H1 (cell line): ENCODE measurements at regions not wholly inside any gene's neighbourhood (a gene's known extent, or its start where the extent isn't known, plus 50 kb on each side); places are given as distances from the start of the nearest gene placed in this dataset.

Experiments
- CTCF ChIA-PET: fragments of 300-600 bp; sonication (Branson Sonifier 250); formaldehyde crosslinking; loops from one replicate; lab custom pipeline; 2021; ENCODE audit not compliant: partially characterized antibody; lab: Charles Lee
- POLR2A ChIA-PET: fragments of 300-600 bp; sonication (Branson Sonifier 250); formaldehyde crosslinking; loops from one replicate; lab custom pipeline; 2021; ENCODE audit warnings: inconsistent platforms; ENCODE audit not compliant: partially characterized antibody; lab: Charles Lee
- DNase-seq, 2 experiments: peaks; one replicate each; pipeline versions ENCODE4 v3.0.0 to v3.0.0-alpha.2; 2010 to 2022; ENCODE audit warnings: low spot score in 2 of 2, low read depth in 1 of 2, mixed read lengths in 1 of 2
- FAIRE-seq: peaks from 2 replicates; lab custom pipeline; 2011; peaks lifted over from hg19 to GRCh38; lab: Jason Lieb, UNC
- H2AFZ ChIP-seq: 2 replicates; pipeline ENCODE4 v1.8.1; 2012; ENCODE audit warnings: low read length, inconsistent platforms
- H2AK5ac ChIP-seq: 2 replicates; pipeline ENCODE4 v1.6.1; 2013; ENCODE audit warnings: low read depth, low read length
- H2BK120ac ChIP-seq: replicated peaks from 2 replicates; pipeline ENCODE3; 2013; ENCODE audit warnings: low read depth, low read length, inconsistent platforms
- H2BK12ac ChIP-seq: 2 replicates; pipeline ENCODE4 v1.6.1; 2013; ENCODE audit warnings: low read depth, low read length
- H2BK15ac ChIP-seq: 2 replicates; pipeline ENCODE4 v1.6.1; 2013; ENCODE audit warnings: low read length
- H2BK20ac ChIP-seq: 2 replicates; pipeline ENCODE4 v1.6.1; 2013; ENCODE audit warnings: low read length
- H2BK5ac ChIP-seq: 2 replicates; pipeline ENCODE4 v1.6.1; 2013; ENCODE audit warnings: low read depth, low read length
- H3K14ac ChIP-seq: 2 replicates; pipeline ENCODE4 v1.6.1; 2013; ENCODE audit warnings: inconsistent platforms; ENCODE audit not compliant: insufficient read length
- H3K18ac ChIP-seq: 2 replicates; pipeline ENCODE4 v1.6.1; 2013; ENCODE audit warnings: low read length; ENCODE audit errors: extremely low read depth
- H3K23ac ChIP-seq: 2 replicates; pipeline ENCODE4 v1.6.1; 2013; ENCODE audit warnings: inconsistent platforms; ENCODE audit not compliant: insufficient read length
- H3K23me2 ChIP-seq: 2 replicates; pipeline ENCODE4 v1.6.1; 2013; ENCODE audit warnings: low read depth, low read length
- H3K27ac ChIP-seq: 2 replicates; pipeline ENCODE4 v1.6.1; 2011; ENCODE audit warnings: low read depth, low read length, inconsistent platforms
- H3K27me3 ChIP-seq, 4 experiments: replicated peaks in 1 of 4; 1 replicate in 1 of 4; 2 replicates in 3 of 4; pipeline versions ENCODE4 v1.6.1 to v1.8.1; 2011 to 2013; ENCODE audit warnings: low read length in 3 of 4, mild to moderate bottlenecking in 3 of 4, inconsistent platforms in 2 of 4, mixed read lengths in 2 of 4, moderate library complexity in 1 of 4; ENCODE audit not compliant: control insufficient read depth in 3 of 4, insufficient read depth in 3 of 4; ENCODE audit errors: extremely low read depth in 1 of 4
- H3K36me3 ChIP-seq, 4 experiments: 2 replicates each; pipeline versions ENCODE4 v1.6.1 to v1.8.1; 2011 to 2013; ENCODE audit warnings: mild to moderate bottlenecking in 4 of 4, low read length in 3 of 4, moderate library complexity in 2 of 4, control low read depth in 1 of 4, inconsistent platforms in 1 of 4; ENCODE audit not compliant: insufficient read depth in 4 of 4, control insufficient read depth in 2 of 4
- H3K4ac ChIP-seq: replicated peaks from 2 replicates; pipeline ENCODE3; 2013; ENCODE audit warnings: low read length, low read depth, mixed read lengths, inconsistent platforms; ENCODE audit not compliant: insufficient read length
- H3K4me1 ChIP-seq, 4 experiments: replicated peaks in 1 of 4; 1 replicate in 1 of 4; 2 replicates in 3 of 4; pipeline versions ENCODE4 v1.6.1 to v1.8.1; 2011 to 2013; ENCODE audit warnings: low read length in 3 of 4, inconsistent platforms in 2 of 4, mixed read lengths in 1 of 4; ENCODE audit not compliant: insufficient read depth in 4 of 4, control insufficient read depth in 3 of 4
- H3K4me2 ChIP-seq, 2 experiments: 2 replicates each; pipeline versions ENCODE4 v1.6.1 to v1.8.1; 2011 to 2013; ENCODE audit warnings: low read depth in 2 of 2, low read length in 2 of 2, control low read depth in 1 of 2, inconsistent platforms in 1 of 2, mild to moderate bottlenecking in 1 of 2; ENCODE audit not compliant: insufficient read depth in 1 of 2
- H3K4me3 ChIP-seq, 4 experiments: fragments of 200-600, 300-600 bp in 1 of 4; sonication (generic), shearing (Covaris generic), sonication (Bioruptor Twin) in 1 of 4; 2 replicates each; pipeline versions ENCODE4 v1.5.1 to v1.8.1; 2011 to 2016; ENCODE audit warnings: low read length in 4 of 4, low read depth in 3 of 4, control low read depth in 2 of 4, inconsistent platforms in 2 of 4, mild to moderate bottlenecking in 2 of 4, mixed read lengths in 1 of 4, moderate library complexity in 1 of 4; ENCODE audit not compliant: insufficient read depth in 2 of 4; ENCODE audit errors: extremely low read depth in 1 of 4
- H3K56ac ChIP-seq: replicated peaks from 2 replicates; pipeline ENCODE3; 2013; ENCODE audit warnings: low read depth, mild to moderate bottlenecking, mixed read lengths, low read length, inconsistent platforms; ENCODE audit not compliant: insufficient read length
- H3K79me1 ChIP-seq: 2 replicates; pipeline ENCODE4 v1.6.1; 2013; ENCODE audit warnings: low read depth, low read length, control low read depth
- H3K79me2 ChIP-seq, 2 experiments: 2 replicates each; pipeline versions ENCODE4 v1.6.1 to v1.8.1; 2012 to 2013; ENCODE audit warnings: low read length in 2 of 2, mild to moderate bottlenecking in 2 of 2, inconsistent platforms in 1 of 2; ENCODE audit not compliant: insufficient read depth in 2 of 2, control insufficient read depth in 1 of 2
- H3K9ac ChIP-seq, 4 experiments: replicated peaks in 1 of 4; 1 replicate in 1 of 4; 2 replicates in 3 of 4; pipeline versions ENCODE4 v1.6.1 to v1.8.1; 2011 to 2013; ENCODE audit warnings: low read depth in 3 of 4, low read length in 3 of 4, control low read depth in 2 of 4, mild to moderate bottlenecking in 2 of 4, moderate library complexity in 2 of 4, inconsistent platforms in 1 of 4; ENCODE audit errors: extremely low read depth in 1 of 4
- H3K9me3 ChIP-seq, 2 experiments: 2 replicates each; pipeline versions ENCODE4 v1.6.1 to v1.8.1; 2012 to 2013; ENCODE audit warnings: mild to moderate bottlenecking in 2 of 2, moderate library complexity in 2 of 2, control low read depth in 1 of 2, inconsistent platforms in 1 of 2, low read depth in 1 of 2, low read length in 1 of 2, mixed read lengths in 1 of 2; ENCODE audit not compliant: insufficient read depth in 2 of 2
- H4K20me1 ChIP-seq, 2 experiments: replicated peaks in 1 of 2; 2 replicates each; pipeline versions ENCODE3 to v1.8.1; 2011 to 2013; ENCODE audit warnings: inconsistent platforms in 2 of 2, low read length in 2 of 2, mild to moderate bottlenecking in 1 of 2; ENCODE audit not compliant: insufficient read depth in 2 of 2, control insufficient read depth in 1 of 2
- H4K5ac ChIP-seq: 2 replicates; pipeline ENCODE4 v1.6.1; 2013; ENCODE audit warnings: low read length, low read depth, mixed read lengths, inconsistent platforms; ENCODE audit not compliant: insufficient read length
- H4K8ac ChIP-seq: 2 replicates; pipeline ENCODE4 v1.8.0; 2013; ENCODE audit warnings: mild to moderate bottlenecking, moderate library complexity, low read length, inconsistent platforms; ENCODE audit not compliant: insufficient read depth; ENCODE audit errors: extremely low read depth
- H4K91ac ChIP-seq: replicated peaks from 2 replicates; pipeline ENCODE3; 2013; ENCODE audit warnings: low read length, mixed read lengths, inconsistent platforms; ENCODE audit not compliant: insufficient read length
- BRCA1 ChIP-seq: IDR thresholded peaks from 2 replicates; pipeline ENCODE4 v1.6.1; 2012; ENCODE audit warnings: low read depth, low read length, improper control_type of control experiment
- CBX8 ChIP-seq: fragments of 300-800, 300-1000 bp; sonication (generic); IDR thresholded peaks from 2 replicates; pipeline ENCODE4 v1.7.1; 2016; ENCODE audit warnings: low read depth, low read length, borderline replicate concordance
- JUND ChIP-seq: IDR thresholded peaks from 2 replicates; pipeline ENCODE4 v1.6.1; 2011; ENCODE audit warnings: mild to moderate bottlenecking, improper control_type of control experiment, low read length
- KDM1A ChIP-seq: fragments of 200-600, 300-600 bp; sonication (generic); IDR thresholded peaks from 2 replicates; pipeline ENCODE4 v1.7.1; 2016; ENCODE audit warnings: mild to moderate bottlenecking, low read length, borderline replicate concordance
- MAFK ChIP-seq: IDR thresholded peaks from 2 replicates; pipeline ENCODE4 v1.6.1; 2012; ENCODE audit warnings: low read depth, mild to moderate bottlenecking, improper control_type of control experiment, low read length
- PHF8 ChIP-seq: fragments of 200-600 bp; sonication (generic); conservative IDR thresholded peaks from 2 replicates; pipeline ENCODE4 v1.7.1; 2012; ENCODE audit warnings: low read depth, mild to moderate bottlenecking, inconsistent platforms, low read length, moderate library complexity
- RNF2 ChIP-seq: fragments of 200-900, 300-1000 bp; sonication (generic); IDR thresholded peaks from 2 replicates; pipeline ENCODE4 v1.7.1; 2016; ENCODE audit warnings: borderline replicate concordance, low read depth, mild to moderate bottlenecking, antibody characterized with exemption, low read length; ENCODE audit not compliant: poor library complexity, severe bottlenecking; ENCODE audit errors: missing control alignments
- RXRA ChIP-seq: IDR thresholded peaks from 2 replicates; pipeline ENCODE4 v1.6.1; 2011; ENCODE audit warnings: low read depth, mild to moderate bottlenecking, low read length, moderate library complexity; ENCODE audit not compliant: insufficient read depth
- SAP30 ChIP-seq: fragments of 300-600 bp; sonication (generic); IDR thresholded peaks from 2 replicates; pipeline ENCODE4 v1.7.1; 2012; ENCODE audit warnings: low read length, moderate library complexity, mild to moderate bottlenecking, inconsistent platforms; ENCODE audit not compliant: insufficient read depth, insufficient replicate concordance
- SIN3A ChIP-seq, 2 experiments: IDR thresholded peaks in 1 of 2; conservative IDR thresholded peaks in 1 of 2; 2 replicates each; pipeline ENCODE4 v1.6.1; 2011 to 2012; ENCODE audit warnings: low read length in 2 of 2, improper control_type of control experiment in 1 of 2, low read depth in 1 of 2, mild to moderate bottlenecking in 1 of 2
- SIX5 ChIP-seq: IDR thresholded peaks from 2 replicates; pipeline ENCODE4 v1.6.1; 2011; ENCODE audit warnings: mild to moderate bottlenecking, low read depth, low read length
- TAF7 ChIP-seq: optimal IDR thresholded peaks from 2 replicates; pipeline ENCODE3; 2011; ENCODE audit warnings: low read depth, mild to moderate bottlenecking, inconsistent platforms, low read length, moderate library complexity, borderline replicate concordance
- WGBS, 2 experiments: shearing (Covaris generic) in 1 of 2; methylation state at CpG; one replicate each; pipeline versions ENCODE4 v1.1.6 to v1.1.7; 2013 to 2015; ENCODE audit warnings: low lambda C conversion rate in 2 of 2, mixed read lengths in 2 of 2, inconsistent platforms in 1 of 2, low coverage in 1 of 2, missing lambda C conversion rate in 1 of 2; ENCODE audit not compliant: insufficient replicate concordance in 2 of 2, insufficient coverage in 1 of 2, insufficient read length in 1 of 2; ENCODE audit errors: extremely low coverage in 1 of 2, missing lambda C conversion rate in 1 of 2; 5-methylcytosine and 5-hydroxymethylcytosine counted together
- TF ChIP-seq, protein P1 (sequence below): IDR thresholded peaks from 2 replicates; pipeline ENCODE4 v1.6.1; 2011; ENCODE audit warnings: low read length, improper control_type of control experiment

DNA sequence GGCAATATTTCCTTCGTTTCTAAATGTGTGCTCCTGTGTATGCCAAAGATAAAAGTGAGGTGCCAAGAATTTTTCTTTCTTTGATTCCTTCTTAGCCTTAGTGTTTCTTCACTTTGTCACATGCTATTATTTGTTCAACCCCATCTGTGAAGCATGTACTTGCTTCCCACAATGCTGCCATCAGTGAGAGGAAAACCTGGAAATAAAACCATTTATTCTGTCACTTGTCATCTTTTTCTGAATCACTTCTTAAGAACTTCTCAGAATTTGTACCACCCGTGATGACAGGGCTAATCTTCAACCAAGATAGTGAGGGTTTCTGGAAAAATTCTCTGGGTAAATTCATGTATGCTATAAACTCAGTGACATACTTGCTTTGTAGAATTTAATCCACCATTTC is 450.1 kb downstream of the COL12A1 start:
- H2AFZ ChIP-seq, result no peak overlapping the region
- WGBS, 2 experiments, result 90% methylated on average over 2 of the region's 2 CpGs; no CpG with 5 or more reads in 1 of the 2 experiments
- no peak overlapping the region for H2BK15ac ChIP-seq
- no peaks in the 10 kb centered on the region for H3K4me1 ChIP-seq
- no peak overlapping the region for H3K27ac ChIP-seq
- H4K20me1 ChIP-seq, result no peaks in the 10 kb centered on the region
- H3K4ac ChIP-seq, result no peak overlapping the region
- no peak overlapping the region for H2BK12ac ChIP-seq
- no peaks in the 10 kb centered on the region for H3K79me1 ChIP-seq
- H4K5ac ChIP-seq, result no peak overlapping the region
- H3K23me2 ChIP-seq, result no peaks in the 10 kb centered on the region
- H3K56ac ChIP-seq, result no peak overlapping the region
- H2AK5ac ChIP-seq, result no peak overlapping the region
- ChIA-PET CTCF (interaction anchor here (1.0 kb wide), 1 partner anchor 446 kb away, joined by 3 read pairs; no protein-coding TSS in a partner anchor), POLR2A (no interaction called here)
- H2BK5ac ChIP-seq, result no peak overlapping the region
- H2BK120ac ChIP-seq, result no peak overlapping the region
- no peaks in the 10 kb centered on the region for H3K9me3 ChIP-seq
- H3K27me3 ChIP-seq, result no peaks in the 10 kb centered on the region
- H3K4me2 ChIP-seq, result no peak overlapping the region
- DNase-seq, result no peak
- no peaks in the 10 kb centered on the region for H3K79me2 ChIP-seq
- H3K4me3 ChIP-seq, result no peak overlapping the region
- H3K36me3 ChIP-seq, result no peaks in the 10 kb centered on the region
- H4K8ac ChIP-seq, result no peak overlapping the region
- no peak overlapping the region for H3K9ac ChIP-seq
- H3K14ac ChIP-seq, result no peak overlapping the region
- H4K91ac ChIP-seq, result no peak overlapping the region
- no peak overlapping the region for H3K18ac ChIP-seq
- no peak overlapping the region for H2BK20ac ChIP-seq
- no peak for FAIRE-seq
- H3K23ac ChIP-seq, result no peak overlapping the region
- TF ChIP-seq RXRA (no peak), CBX8 (no peak), SAP30 (no peak), KDM1A (no peak), TAF7 (no peak), PHF8 (no peak), JUND (no peak), RNF2 (no peak), SIX5 (no peak), SIN3A (conservative IDR thresholded peaks at IDR 0.05 in 1 of 2, IDR thresholded peaks at IDR 0.05 in 1 of 2; ENCODE audit: low read depth in 1 of 2, low read length in 2 of 2) (no peak), BRCA1 (no peak), MAFK (no peak)
- TF ChIP-seq, protein P1, sequence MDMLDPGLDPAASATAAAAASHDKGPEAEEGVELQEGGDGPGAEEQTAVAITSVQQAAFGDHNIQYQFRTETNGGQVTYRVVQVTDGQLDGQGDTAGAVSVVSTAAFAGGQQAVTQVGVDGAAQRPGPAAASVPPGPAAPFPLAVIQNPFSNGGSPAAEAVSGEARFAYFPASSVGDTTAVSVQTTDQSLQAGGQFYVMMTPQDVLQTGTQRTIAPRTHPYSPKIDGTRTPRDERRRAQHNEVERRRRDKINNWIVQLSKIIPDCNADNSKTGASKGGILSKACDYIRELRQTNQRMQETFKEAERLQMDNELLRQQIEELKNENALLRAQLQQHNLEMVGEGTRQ, result no peak
